ENCODE measurements at regions not wholly inside any gene's neighbourhood (a gene's known extent, or its start where the extent isn't known, plus 50 kb on each side); places are given as distances from the start of the nearest gene placed in this dataset.

DNA sequence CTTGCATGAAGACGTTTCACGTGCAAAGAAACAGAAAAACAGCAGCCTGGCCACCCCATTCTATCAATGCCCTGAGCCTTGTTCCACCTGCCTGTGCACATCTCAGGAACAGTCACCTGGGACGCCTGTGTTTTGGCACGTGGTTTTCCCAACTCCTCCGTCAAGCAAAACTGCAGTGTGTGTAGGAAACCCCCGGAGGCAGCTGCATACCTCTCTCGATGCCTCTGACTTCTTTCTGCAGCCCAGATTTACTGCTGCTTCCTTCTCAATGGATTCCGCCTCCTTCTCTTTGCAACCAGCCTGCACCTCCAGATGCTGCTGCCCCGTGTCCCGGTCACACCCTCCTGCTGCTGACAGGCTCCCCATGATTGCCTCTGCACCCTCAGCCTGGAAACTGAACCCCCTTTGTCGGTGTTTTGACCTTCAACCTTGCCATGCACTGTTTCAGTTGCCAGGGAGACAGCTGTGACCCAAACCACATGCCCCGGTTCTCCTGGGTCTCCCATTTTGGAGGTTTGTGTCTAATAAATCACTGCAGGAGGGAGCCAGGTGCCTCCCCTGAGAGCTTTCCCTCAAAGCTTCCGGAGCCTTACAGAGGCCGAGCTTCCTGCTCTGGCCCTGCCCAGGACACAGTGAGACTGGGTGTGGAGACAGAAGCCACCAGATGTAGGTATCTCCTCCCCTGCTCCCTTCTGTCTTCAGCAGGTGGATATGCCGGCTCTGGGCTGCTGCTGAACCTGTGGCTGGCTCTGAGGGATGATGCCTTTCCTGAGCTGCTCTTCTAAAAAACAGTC is 395.5 kb upstream of the IRX1 start:
- Histone ChIP-seq H3K4me3 (no peak overlapping the region), H3K9me3 (no peaks in the 10 kb centered on the region)

DNA sequence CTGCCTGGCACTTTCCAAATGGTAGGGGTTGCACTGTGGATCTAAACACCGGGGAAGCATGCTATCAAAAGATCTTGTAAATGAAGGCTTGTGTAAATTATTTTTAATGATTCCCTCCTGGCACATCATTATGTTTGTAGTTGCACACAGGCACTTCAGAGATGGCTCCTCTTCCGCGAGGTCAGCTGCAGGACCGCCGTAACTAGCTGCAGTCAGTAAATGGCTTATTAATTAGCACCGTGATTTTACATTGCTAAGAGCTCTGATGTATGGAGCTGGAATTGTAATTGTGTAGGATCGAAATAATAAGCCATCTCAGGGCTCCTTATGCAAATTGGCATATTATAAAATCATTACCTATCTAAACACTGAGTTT is 397.6 kb upstream of the IRX1 start:
- H3K9me3 ChIP-seq = no peaks in the 10 kb centered on the region
- H3K36me3 ChIP-seq = no peaks in the 10 kb centered on the region
- no peak overlapping the region for H3K4me3 ChIP-seq
- DNase-seq = no peak
- peaks cover 50% of the 10 kb centered on the region for H3K27me3 ChIP-seq

More for the DNA sequence above, 395.5 kb upstream of the IRX1 start:
- Histone ChIP-seq H3K27me3 (peaks cover 45% of the 10 kb centered on the region), H3K36me3 (no peaks in the 10 kb centered on the region)
- DNase-seq = no peak

DNA sequence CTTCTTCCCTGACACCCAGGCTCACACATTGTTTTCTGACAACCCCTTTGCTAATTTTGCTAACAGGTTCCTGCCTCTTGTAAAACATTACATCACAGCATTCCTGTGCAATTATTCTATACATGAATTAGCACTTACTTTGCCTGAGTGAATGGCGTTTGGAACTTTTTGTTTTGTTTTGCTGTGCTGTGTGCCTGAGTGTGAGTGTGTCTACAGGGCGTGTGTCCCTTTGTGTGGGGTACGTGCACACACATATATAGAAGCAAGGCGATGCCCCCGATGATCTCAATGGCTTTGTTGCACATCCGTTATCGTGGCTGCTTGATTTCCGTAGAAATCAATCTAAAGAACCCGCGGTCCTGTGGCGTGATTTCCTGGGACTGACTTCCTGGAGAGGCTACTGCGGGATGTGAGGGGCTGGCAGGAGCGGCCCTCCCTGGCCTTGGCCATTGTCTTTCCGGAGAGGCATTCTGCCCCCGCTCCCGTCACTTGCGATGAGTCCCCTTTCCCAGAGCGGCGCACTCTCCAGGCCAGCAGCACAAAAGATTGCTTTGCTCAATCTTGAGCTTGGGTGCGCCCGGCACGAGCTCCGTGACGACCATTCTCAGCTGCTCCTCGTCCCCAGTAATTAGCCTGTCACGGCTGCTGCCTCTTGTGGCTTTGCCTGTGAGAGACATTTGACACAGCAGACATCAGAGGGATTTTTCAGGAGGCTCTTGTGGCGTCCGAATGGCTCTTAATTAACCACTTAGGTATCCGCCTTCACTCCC is 398.1 kb upstream of the IRX1 start:
- H3K9me3 ChIP-seq = no peaks in the 10 kb centered on the region

DNA sequence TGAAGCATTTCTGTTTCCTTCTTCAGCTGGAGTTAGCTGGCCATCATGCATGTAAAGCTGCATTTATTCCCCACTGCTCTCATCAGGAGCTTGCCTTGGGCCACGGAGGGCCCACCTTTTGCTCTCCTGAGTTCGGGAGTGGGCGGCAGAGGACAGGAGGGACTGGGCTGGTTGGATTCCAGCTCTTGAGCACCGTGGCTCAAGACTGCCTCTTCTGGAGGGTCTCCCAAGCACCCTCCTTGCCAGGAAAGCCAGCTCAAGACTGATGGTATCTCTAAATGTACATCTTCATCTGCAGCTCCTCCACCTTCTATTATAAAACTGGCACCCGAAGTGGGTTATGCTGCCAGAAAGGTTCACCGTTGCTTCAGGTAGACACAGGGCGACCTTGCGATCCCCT is 399.6 kb upstream of the IRX1 start:
- peaks cover 46% of the 10 kb centered on the region for H3K27me3 ChIP-seq
- no peaks in the 10 kb centered on the region for H3K36me3 ChIP-seq
- DNase-seq = no peak

More for the DNA sequence above, 398.1 kb upstream of the IRX1 start:
- Histone ChIP-seq H3K36me3 (no peaks in the 10 kb centered on the region), H3K27me3 (peaks cover 48% of the 10 kb centered on the region), H3K4me3 (no peak overlapping the region)
- DNase-seq = no peak

DNA sequence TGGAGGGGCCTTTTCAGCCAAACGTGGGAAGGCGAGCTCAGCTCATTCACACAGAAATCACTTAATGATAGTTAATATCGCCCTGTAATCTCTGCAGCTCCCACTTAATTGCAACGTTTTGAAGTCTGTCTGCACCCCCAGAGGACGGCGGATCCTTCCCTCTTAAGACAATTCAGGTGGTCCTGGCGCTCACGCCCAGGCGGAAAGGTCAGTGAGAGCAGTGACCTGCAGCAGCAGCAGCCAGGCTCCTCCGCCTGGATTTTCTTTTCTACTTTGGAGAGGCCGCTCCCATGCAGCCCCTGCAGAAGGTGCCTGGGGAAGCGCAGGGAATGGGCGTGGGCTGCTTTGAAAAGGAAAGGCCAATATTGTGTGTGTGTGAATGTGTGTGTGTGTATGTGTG is 400.9 kb upstream of the IRX1 start:
- Histone ChIP-seq H3K4me3 (no peak overlapping the region), H3K27me3 (peaks cover 40% of the 10 kb centered on the region), H3K9me3 (no peaks in the 10 kb centered on the region), H3K36me3 (no peaks in the 10 kb centered on the region)
- no peak for DNase-seq

More for the DNA sequence above, 399.6 kb upstream of the IRX1 start:
- Histone ChIP-seq H3K9me3 (no peaks in the 10 kb centered on the region), H3K4me3 (no peak overlapping the region)

DNA sequence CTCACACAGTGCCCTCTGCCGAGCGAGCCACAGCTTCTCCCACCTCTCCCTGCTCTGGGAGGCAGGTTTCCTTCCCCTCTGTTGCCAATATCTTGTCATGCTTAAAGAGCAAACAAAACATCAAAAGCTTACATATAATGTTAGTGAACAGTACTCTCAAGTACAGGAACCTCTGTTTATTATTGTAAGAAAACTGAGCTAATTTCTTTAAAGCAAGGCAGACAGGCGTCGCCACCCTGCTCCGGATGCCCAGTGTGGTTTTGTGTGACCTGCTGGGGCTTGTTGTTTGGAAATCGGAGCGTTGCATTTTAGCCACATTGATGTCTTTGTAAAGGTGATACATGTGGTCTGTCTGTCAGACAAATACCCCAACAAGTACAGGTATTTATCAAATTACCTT is 401.4 kb upstream of the IRX1 start:
- Histone ChIP-seq H3K9me3 (no peaks in the 10 kb centered on the region), H3K4me3 (no peak overlapping the region), H3K27me3 (peaks cover 37% of the 10 kb centered on the region), H3K36me3 (no peaks in the 10 kb centered on the region)
- no peak for DNase-seq

DNA sequence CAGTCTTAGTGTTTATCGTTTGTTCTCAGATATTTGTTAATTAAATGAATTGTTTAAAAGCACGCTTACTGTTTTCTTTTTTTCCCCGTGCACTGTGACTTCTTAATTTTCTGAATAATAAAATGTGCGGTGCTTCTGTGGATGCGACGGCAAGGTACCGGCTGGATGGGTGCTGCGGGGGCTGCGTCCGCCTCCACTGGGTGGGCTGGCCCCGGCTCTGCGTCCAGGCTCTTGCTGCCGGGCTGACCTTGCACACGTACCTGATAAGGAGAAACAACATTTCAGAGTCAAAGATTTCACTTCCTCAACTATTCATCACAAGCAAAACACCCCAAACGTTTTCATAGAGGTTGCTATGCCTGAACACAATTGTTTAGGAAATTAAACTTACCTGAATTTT is 404.0 kb upstream of the IRX1 start:
- no peak for DNase-seq

DNA sequence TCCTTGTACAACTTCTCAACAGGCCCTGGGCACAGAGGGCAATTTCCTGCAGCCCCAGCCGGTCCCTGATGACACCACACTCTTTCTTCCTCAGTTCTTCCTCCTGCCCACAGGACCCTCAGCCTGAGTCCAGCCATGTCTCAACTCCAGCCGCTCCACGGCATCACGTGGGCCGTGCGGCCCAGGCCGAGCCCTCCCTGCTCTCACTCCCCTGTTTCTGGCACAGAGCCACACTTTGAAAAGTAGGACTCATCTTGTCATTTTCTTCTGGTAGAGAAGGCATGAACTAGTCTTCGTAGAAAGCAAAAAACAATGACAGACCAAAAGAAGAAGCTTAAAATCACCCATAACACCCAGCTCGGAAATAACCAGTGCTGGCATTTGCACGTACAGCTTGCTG is 404.7 kb upstream of the IRX1 start:
- Histone ChIP-seq H3K9me3 (no peaks in the 10 kb centered on the region), H3K27me3 (peaks cover 5% of the 10 kb centered on the region), H3K4me3 (no peak overlapping the region), H3K36me3 (no peaks in the 10 kb centered on the region)
- DNase-seq = no peak

More for the DNA sequence above, 404.0 kb upstream of the IRX1 start:
- Histone ChIP-seq H3K27me3 (peaks cover 10% of the 10 kb centered on the region), H3K36me3 (no peaks in the 10 kb centered on the region), H3K9me3 (no peaks in the 10 kb centered on the region), H3K4me3 (no peak overlapping the region)

DNA sequence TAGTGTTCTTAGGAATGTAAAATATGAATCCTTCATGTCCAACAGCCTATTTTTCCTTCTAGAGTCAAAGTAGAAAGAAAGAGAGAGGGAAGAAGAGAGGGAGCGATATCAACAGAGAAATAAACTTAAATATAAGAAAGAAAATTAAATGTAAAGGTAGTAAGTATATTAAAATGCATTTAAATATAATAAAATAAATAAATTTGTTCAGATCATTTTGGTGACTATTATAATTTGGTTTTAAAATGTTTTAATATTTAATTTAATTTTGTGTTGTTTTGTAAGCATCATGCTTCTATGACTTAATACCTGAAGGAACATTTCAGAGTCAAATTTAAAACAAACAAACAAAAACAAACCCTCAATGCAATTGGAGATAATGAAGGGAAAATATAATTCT is 405.2 kb upstream of the IRX1 start:
- no peak for DNase-seq
- H3K4me3 ChIP-seq = no peak overlapping the region
- no peaks in the 10 kb centered on the region for H3K9me3 ChIP-seq
- no peaks in the 10 kb centered on the region for H3K36me3 ChIP-seq
- H3K27me3 ChIP-seq = peaks cover 5% of the 10 kb centered on the region

DNA sequence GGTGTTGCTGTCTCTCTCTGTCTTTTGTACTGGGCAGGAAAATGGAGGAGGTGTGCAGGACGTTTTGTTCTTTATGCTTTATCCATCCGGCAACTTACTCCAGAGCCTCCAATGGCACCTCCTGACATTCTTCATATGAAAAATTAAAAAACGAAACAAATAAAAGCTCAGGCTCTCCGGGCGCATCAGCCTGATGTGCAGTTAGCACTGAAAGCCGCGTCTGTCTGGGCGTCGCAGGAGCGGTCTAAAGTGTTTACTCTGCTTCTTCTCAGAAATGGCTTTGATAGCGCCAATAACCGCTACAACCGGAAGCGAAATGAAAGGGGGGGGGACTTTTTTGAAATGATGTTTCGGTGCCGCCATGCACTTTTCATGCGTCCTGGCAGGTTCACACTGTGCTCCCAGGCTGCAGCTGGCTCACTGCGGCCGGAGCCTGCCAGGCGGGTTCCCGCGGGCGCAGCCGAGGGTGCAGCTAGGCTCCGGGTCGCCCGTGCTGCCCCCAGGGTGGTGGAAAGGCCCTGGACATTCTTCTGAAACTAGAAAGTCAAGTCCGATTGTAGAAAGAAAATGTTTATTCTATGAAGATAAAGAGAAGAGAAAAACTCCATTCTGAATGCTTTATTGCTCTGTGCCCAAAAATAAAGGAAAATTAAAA is 407.7 kb upstream of the IRX1 start:
- no peak for DNase-seq
- Histone ChIP-seq H3K9me3 (no peaks in the 10 kb centered on the region), H3K4me3 (no peak overlapping the region), H3K27me3 (peaks cover 4% of the 10 kb centered on the region), H3K36me3 (no peaks in the 10 kb centered on the region)

DNA sequence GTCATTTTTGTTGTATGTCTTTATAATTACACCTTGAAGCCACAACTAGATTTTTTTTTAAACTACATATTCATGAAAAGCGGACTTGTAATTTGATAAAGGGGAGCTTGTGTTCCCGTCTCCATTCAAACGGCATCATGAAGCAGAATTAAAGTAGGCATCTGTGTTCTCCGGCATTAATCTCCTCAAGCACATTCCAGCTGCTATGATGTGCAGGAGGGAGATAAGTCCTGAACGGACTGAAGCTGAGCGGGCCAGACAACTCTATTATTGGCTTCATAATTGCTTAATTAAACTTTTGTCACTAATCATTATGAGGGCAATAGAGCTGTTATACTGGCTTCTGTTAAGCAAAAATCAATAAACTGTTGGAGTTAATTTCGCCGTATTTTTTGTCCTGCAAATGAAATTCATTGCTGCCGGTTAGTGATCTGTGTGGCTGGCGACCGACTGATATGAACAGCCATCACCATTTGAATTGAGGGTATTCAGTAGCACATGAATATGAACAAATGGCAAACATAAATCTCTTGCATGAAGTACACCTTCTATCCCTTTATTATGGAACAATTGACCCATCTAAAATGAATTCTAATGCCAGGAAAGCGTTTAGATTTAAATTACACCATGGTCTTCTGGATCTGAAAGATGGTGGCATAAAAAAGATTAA is 408.8 kb upstream of the IRX1 start:
- peaks cover 4% of the 10 kb centered on the region for H3K27me3 ChIP-seq
- no peak overlapping the region for H3K4me3 ChIP-seq
- no peaks in the 10 kb centered on the region for H3K9me3 ChIP-seq
- no peaks in the 10 kb centered on the region for H3K36me3 ChIP-seq
- no peak for DNase-seq

DNA sequence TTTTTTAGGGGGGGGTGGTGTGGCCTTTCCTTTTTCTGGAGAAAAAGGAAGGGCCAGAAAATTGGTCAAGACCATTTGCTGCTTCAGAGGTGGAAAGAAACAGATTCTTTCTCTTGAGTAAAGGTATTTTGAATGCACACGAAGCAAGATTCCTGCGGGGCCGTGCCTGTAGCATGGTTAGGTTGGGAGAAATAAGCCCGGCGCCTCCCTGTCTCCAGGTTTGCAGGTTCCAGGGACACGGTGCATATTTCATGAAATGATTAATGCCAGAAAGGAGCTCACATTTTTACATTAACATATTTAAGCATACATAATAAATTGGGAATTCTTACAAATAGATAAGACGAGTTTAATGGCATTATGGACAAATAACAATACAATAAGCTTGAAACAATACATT is 409.5 kb upstream of the IRX1 start:
- no peak for DNase-seq
- no peaks in the 10 kb centered on the region for H3K36me3 ChIP-seq
- H3K27me3 ChIP-seq = peaks cover 4% of the 10 kb centered on the region
- H3K9me3 ChIP-seq = no peaks in the 10 kb centered on the region
- H3K4me3 ChIP-seq = no peak overlapping the region

DNA sequence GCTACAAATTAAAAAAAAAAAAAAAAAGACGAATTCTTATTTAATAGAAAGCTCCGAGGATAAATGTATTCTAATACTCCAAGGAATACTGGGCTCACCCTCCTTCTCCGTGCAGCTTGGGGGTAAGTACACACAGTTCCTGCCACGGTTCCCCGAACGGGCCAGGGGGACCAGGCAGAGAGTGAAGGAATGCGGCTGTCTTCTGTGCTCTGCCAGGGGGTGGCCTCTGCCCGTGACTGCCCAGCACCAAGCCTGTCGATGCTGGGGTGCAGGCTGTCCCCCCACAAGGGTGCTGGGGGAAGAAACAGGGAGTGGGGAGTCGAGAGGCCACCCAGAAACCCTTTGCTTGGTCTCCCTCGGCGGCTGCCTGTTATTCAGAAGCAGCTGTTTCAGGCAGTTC is 410.1 kb upstream of the IRX1 start:
- peaks cover 4% of the 10 kb centered on the region for H3K27me3 ChIP-seq
- no peaks in the 10 kb centered on the region for H3K36me3 ChIP-seq
- no peak overlapping the region for H3K4me3 ChIP-seq
- no peaks in the 10 kb centered on the region for H3K9me3 ChIP-seq
- DNase-seq = no peak

DNA sequence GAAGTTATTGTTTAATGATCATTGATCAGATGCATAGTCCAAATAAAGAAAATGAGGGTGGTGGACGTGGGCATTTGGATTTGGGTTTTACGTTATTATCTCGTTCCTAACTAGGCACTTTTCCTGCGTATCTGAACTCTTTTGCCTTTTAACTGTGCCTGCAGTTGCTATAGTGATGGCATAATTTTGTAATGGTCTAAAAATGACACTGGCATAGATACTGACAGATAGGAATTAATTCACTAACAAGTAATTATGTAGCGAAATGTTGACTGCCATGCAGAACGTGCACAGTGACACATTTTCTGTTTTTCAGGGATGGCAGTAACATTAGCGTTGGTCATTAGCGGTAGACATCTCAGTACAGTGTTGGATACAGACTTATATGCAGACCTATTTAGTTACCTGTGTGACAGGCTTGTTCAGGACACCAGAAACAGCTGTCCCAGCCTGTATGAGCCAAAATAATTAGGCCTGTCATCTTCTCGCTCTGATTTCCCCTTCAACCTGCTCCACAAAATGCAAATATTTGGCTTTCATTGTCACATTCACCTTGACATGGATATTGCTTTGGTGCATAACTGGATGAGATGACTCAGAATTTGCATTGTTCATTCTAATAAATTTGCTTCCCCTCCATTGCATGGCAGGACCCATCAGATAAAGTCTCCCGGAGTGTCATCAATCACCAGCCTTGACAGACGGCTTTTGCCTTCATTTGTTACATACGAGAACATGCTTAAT is 413.3 kb upstream of the IRX1 start:
- H3K4me3 ChIP-seq = no peak overlapping the region
- H3K27me3 ChIP-seq = peaks cover 15% of the 10 kb centered on the region
- H3K9me3 ChIP-seq = no peaks in the 10 kb centered on the region
- no peaks in the 10 kb centered on the region for H3K36me3 ChIP-seq
- DNase-seq = no peak

DNA sequence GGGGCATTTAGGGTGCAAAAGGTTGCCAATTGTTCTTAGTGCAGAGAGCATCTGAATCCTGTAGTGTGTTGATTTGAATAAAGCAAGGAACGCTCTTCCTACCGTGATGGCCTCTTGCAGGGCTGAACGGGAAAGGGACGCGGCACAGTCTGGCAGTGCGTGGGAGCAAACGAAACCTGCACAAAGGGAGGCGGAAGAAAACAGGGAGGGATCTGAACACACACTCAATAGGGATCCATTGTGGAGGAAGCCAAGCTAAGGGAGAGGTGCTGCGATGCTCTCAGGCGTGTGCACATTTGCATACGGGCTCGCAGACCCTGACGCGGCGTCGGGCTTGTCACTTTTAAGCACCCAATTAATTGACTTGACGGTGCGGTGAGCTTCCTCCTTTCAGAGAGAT is 414.0 kb upstream of the IRX1 start:
- Histone ChIP-seq H3K9me3 (no peaks in the 10 kb centered on the region), H3K27me3 (peaks cover 15% of the 10 kb centered on the region), H3K4me3 (no peak overlapping the region), H3K36me3 (no peaks in the 10 kb centered on the region)
- DNase-seq = no peak

DNA sequence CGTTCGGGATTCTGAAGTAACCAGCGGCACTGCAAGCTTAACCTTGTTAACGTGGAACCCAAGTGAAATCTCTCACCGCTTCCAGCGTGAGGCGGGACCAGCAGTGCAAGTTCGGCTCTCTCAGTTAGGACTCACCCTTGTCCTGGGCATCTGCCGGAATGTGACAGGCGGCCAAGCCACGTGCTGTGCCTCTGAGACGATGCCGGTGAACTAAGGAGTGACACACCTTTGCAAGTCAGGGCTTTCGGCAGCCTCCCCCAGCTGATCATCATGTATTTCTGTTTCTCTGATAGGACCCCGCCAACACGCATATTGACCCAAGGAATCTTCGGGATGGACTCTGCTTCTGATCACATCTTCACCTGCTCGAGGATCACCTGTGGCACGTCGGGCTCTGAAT is 415.0 kb upstream of the IRX1 start:
- no peak overlapping the region for H3K4me3 ChIP-seq
- no peak for DNase-seq

More for the DNA sequence above, 415.0 kb upstream of the IRX1 start:
- Histone ChIP-seq H3K36me3 (no peaks in the 10 kb centered on the region), H3K9me3 (no peaks in the 10 kb centered on the region), H3K27me3 (peaks cover 15% of the 10 kb centered on the region)

Measured in MG63 (cell line).